NCI-H82 (cell line): ENCODE measurements at regions not wholly inside any gene's neighbourhood (a gene's known extent, or its start where the extent isn't known, plus 50 kb on each side); places are given as distances from the start of the nearest gene placed in this dataset.
"Not testable (repeated sequence)": the region's sequence is repeated elsewhere in the genome, so short reads cannot be mapped to it uniquely, and the experiment has no call there.

ENCODE experiments used
- DNase-seq: peaks from one replicate; lab custom pipeline; 2025; lab: John Stamatoyannopoulos, UW

- no peak for DNase-seq
These were observed 82.7 kb upstream of the SLC66A3 start for GRCh38 chr2:11072550-11072949.

- peak; percentile 74 for DNase-seq
These were observed 82.0 kb upstream of the SLC66A3 start for GRCh38 chr2:11073251-11073650.

- no peak for DNase-seq
These were observed 81.5 kb upstream of the SLC66A3 start for GRCh38 chr2:11073776-11074175.

- no peak for DNase-seq
These were observed 80.9 kb upstream of the SLC66A3 start for GRCh38 chr2:11074246-11074820.

GRCh38 chr2:11075221-11075620 is 80.0 kb upstream of the SLC66A3 start:
- no peak for DNase-seq

- peak; percentile 12 for DNase-seq
These were observed 77.9 kb upstream of the SLC66A3 start for GRCh38 chr2:11077411-11077810.

- no peak for DNase-seq
These were observed 76.0 kb upstream of the SLC66A3 start for GRCh38 chr2:11079136-11079824.

- peak; percentile 54 for DNase-seq
These were observed 74.8 kb upstream of the SLC66A3 start for GRCh38 chr2:11080253-11081115.

- DNase-seq, result no peak
These were observed 72.4 kb upstream of the SLC66A3 start for GRCh38 chr2:11082880-11083279.

GRCh38 chr2:11088821-11089220 is 66.4 kb upstream of the SLC66A3 start:
- not testable (repeated sequence) for DNase-seq

GRCh38 chr2:11090187-11090586 is 65.1 kb upstream of the SLC66A3 start:
- no peak for DNase-seq

- DNase-seq, result no peak
These were observed 62.4 kb upstream of the SLC66A3 start for GRCh38 chr2:11092701-11093335.

GRCh38 chr2:11093467-11093866 is 61.8 kb upstream of the SLC66A3 start:
- no peak for DNase-seq

- DNase-seq, result no peak
These were observed 61.1 kb upstream of the SLC66A3 start for GRCh38 chr2:11094021-11094810.

GRCh38 chr2:11096591-11096990 is 58.7 kb upstream of the SLC66A3 start:
- DNase-seq, result no peak

- DNase-seq, result no peak
These were observed 58.1 kb upstream of the SLC66A3 start for GRCh38 chr2:11097038-11097720.

GRCh38 chr2:11097854-11098387 is 57.3 kb upstream of the SLC66A3 start:
- no peak for DNase-seq

- peak; percentile 48 for DNase-seq
These were observed 55.9 kb upstream of the SLC66A3 start for GRCh38 chr2:11099122-11100065.

- DNase-seq, result no peak
These were observed 55.1 kb upstream of the SLC66A3 start for GRCh38 chr2:11100130-11100529.

- no peak for DNase-seq
These were observed 54.3 kb upstream of the SLC66A3 start for GRCh38 chr2:11100976-11101375.
